IMR-90 (cell line): ENCODE measurements at regions not wholly inside any gene's neighbourhood (a gene's known extent, or its start where the extent isn't known, plus 50 kb on each side); places are given as distances from the start of the nearest gene placed in this dataset.

ENCODE experiments used
- CTCF ChIP-seq: conservative IDR thresholded peaks from 2 replicates; pipeline ENCODE4 v1.5.1; 2012; ENCODE audit warnings: mild to moderate bottlenecking, low read depth, low read length, improper control_type of control experiment
- FOS ChIP-seq: fragments of 150-350 bp; IDR thresholded peaks from 2 replicates; pipeline ENCODE4 v1.6.1; 2016; ENCODE audit warnings: low read depth, low read length
- MAFK ChIP-seq: IDR thresholded peaks from 2 replicates; pipeline ENCODE4 v1.6.1; 2012; ENCODE audit warnings: low read depth, low read length, improper control_type of control experiment
- MXI1 ChIP-seq: IDR thresholded peaks from 2 replicates; pipeline ENCODE4 v1.6.1; 2012; ENCODE audit warnings: low read depth, mild to moderate bottlenecking, low read length, moderate library complexity, borderline replicate concordance
- SMC3 ChIP-seq: fragments of 150-350 bp; IDR thresholded peaks from 2 replicates; pipeline ENCODE4 v1.6.1; 2016; ENCODE audit warnings: low read depth, mild to moderate bottlenecking, antibody characterized with exemption, low read length, moderate library complexity

GRCh38 chr3:59425942-59426341 is 376.1 kb upstream of the CFAP20DC start (continued):
- no peak for TF ChIP-seq CTCF
- TF ChIP-seq MAFK = no peak
- TF ChIP-seq SMC3 = no peak
- no peak for TF ChIP-seq MXI1
- TF ChIP-seq FOS = no peak
